C4-2B (cell line): ENCODE measurements at regions not wholly inside any gene's neighbourhood (a gene's known extent, or its start where the extent isn't known, plus 50 kb on each side); places are given as distances from the start of the nearest gene placed in this dataset.

Source experiments
- H3K27ac ChIP-seq: fragments of 450-650 bp; 2 replicates; pipeline ENCODE4 v1.5.1; 2017
- ZFX ChIP-seq: fragments of 450-650 bp; IDR thresholded peaks from 2 replicates; pipeline ENCODE4 v1.6.1; 2017
- TF ChIP-seq, protein P1 (sequence below): fragments of 450-650 bp; conservative IDR thresholded peaks from 2 replicates; pipeline ENCODE4 v1.5.1; 2017; ENCODE audit warnings: mild to moderate bottlenecking

DNA sequence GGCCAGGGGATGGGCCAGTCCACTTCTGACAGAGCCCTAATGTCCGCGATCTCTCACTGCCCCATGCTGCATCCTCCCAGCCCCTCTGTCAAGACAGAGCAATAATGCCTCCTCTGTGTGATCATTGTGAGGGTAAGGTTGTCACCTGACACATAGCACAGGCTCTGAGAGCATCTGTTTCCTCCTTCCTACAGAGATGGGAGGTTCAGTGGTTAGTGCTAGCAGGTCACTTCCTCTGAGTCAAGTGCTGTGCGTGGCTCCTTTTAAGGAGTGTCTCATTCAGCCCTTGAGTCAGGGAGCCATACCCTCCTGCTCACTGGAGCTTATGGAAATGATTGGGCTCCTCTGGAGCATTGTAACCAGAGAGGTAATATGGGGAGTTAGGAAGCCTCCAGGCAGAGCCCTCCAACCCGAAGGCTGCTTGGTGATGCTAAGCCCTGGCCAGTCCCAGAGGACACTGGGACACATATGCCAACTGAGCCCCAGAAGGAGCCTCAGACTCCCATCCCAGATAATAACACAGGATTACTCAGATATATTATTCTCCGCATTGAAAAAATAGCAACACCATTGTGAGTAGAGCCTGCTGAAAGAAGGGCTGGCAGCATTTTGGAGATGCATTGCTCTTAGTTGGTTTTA lies 189.0 kb downstream of the GALNT1 start:
- no peak for TF ChIP-seq ZFX
- TF ChIP-seq, protein P1, sequence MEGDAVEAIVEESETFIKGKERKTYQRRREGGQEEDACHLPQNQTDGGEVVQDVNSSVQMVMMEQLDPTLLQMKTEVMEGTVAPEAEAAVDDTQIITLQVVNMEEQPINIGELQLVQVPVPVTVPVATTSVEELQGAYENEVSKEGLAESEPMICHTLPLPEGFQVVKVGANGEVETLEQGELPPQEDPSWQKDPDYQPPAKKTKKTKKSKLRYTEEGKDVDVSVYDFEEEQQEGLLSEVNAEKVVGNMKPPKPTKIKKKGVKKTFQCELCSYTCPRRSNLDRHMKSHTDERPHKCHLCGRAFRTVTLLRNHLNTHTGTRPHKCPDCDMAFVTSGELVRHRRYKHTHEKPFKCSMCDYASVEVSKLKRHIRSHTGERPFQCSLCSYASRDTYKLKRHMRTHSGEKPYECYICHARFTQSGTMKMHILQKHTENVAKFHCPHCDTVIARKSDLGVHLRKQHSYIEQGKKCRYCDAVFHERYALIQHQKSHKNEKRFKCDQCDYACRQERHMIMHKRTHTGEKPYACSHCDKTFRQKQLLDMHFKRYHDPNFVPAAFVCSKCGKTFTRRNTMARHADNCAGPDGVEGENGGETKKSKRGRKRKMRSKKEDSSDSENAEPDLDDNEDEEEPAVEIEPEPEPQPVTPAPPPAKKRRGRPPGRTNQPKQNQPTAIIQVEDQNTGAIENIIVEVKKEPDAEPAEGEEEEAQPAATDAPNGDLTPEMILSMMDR, result no peak
- no peak overlapping the region for H3K27ac ChIP-seq

DNA sequence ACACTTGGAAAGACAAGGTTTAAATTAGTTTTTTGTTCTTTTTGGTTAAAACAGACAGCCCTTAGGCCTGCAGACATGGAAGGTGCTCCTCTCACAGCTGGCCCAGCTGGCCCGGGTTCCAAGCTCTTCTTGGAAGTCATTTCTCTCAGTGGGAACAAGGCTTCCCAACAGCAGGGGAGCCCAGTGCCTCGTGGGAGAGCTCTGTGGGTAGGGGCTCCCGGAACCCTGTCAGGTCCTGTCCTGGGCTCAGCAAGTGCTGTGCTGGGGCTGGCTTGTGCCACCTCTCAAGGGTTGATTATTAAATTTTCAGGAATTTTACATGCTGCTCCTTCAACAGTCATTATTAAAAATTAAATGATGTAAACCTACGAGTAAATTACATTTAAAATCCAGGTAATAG lies 189.6 kb downstream of the GALNT1 start:
- no peak overlapping the region for H3K27ac ChIP-seq
- TF ChIP-seq ZFX, result no peak
- TF ChIP-seq, protein P1, result no peak

DNA sequence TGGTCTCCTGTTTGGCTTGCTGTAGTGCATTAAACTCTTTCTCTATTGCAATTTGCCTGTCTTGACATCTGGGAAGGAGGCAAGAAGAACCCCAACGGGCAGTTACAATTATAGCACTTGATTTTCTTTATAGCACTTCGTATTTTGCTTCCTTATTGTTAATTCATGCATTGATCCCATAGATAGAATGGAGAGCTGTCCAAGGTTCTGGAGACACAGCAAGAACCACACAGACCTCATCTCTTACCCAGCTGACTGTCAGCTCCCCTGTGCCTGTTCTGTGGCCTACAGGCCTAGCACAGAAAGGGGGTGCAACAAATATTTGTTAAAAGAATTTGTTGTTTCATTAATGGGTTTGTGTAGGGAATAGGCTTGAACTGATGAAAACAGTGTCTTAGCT lies 194.3 kb downstream of the GALNT1 start:
- TF ChIP-seq, protein P1, result no peak
- no peak for TF ChIP-seq ZFX
- H3K27ac ChIP-seq, result no peak overlapping the region

DNA sequence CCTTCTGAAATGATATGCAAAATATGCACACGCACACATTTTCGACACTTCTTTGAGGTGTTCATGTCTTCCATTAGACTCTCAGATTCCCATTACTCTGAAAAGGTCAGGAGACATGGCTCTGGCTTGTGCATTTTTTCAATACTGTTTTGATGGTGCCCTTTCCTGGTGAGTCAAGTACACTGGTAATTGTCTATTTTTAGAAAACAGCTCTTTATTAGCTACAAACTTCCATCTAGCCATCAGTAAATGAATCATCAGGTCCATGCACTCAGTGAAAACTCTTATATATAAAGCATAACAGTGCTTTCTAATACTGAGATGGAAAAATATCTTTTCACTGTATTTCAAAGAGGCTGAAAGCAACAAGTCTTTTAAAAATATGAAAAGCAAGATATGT lies 194.9 kb downstream of the GALNT1 start:
- no peak overlapping the region for H3K27ac ChIP-seq
- no peak for TF ChIP-seq ZFX
- TF ChIP-seq, protein P1, result no peak

DNA sequence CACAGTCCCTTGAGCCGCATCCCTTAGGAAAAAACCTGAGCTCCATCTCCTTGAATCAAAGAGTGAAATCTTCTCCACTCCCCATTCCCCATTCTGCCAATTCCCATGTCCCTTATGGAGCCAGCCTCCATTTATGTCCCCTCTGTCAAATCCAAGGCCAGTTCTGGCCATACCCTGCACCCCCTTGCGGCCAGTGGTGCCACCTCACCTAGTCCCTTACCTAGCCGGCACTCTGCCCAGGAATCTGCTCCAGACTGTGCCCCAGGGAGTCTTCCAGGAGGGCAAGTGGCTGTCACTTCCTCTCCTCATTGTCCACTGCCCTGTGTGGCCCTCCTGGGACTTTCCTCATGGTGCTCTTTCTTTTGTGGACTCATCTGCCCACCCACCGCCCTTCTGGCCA lies 195.4 kb upstream of the RMP24 start:
- no peak overlapping the region for H3K27ac ChIP-seq
- TF ChIP-seq ZFX, result no peak
- TF ChIP-seq, protein P1, result peak; percentile 40

DNA sequence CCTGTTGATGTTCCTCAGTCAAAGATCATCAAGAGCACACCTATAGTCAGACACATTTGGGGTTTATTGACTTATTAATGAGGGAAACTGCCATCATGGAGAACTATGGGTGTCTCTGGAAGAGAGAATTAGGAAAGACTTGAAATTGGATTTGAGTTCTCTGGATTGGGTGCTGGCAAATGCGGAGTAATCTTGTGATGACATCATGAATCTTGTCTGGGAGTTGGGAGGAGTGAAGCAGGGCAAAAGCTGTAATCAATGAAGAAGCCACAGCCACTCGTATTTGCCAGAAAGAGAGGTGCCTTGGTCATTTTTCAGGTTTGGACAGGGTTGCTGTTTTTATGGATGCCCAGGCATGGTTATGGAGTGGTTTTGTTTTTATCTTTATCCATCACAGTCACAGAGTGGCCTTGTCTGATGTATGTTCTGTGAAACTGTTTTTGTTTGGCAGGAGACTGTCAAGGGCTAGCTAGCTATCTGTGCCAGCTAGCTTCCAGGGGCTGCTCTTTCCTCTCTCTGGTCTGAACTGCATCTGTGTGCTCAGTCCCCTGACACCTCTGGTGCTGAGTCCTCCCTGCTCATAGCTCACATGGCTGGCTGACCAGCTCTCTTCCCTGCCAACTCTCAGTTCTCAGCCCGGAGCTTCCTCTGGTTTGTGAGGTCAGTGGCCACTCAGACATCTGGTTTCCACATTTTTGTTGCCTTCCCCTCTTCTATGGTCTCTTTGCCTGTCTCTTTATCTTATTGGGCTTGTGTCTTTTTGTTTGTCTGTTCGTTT lies 193.4 kb upstream of the RMP24 start:
- TF ChIP-seq, protein P1, result no peak
- TF ChIP-seq ZFX, result no peak
- no peak overlapping the region for H3K27ac ChIP-seq

DNA sequence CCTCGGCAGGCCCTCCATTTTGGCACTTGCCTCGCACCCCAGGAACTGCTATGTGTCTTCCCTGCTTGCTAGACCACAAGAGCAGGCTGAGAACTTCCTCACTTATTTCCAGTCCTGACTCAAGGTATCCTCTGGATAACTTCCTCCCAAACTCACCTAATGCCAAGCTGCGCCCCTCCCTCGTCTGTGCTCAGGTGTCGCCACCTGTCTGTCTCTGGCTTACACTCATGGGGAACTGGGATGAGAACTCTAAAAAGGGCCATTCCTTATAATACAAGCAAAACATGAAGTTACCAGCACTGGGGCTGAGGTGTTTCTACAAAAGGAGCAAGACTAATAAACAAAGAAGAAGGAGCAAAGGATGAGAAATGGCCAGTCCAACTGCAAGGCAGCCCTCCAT lies 191.5 kb upstream of the RMP24 start:
- TF ChIP-seq, protein P1, result no peak
- TF ChIP-seq ZFX, result no peak
- no peak overlapping the region for H3K27ac ChIP-seq
